ENCODE measurements at regions not wholly inside any gene's neighbourhood (a gene's known extent, or its start where the extent isn't known, plus 50 kb on each side); places are given as distances from the start of the nearest gene placed in this dataset.

GRCh38 chr3:22933841-22934116 is 269.3 kb upstream of the UBE2E2 start:
- DNase-seq (ENCODE audit: low read depth in 2 of 2): no peak

- no peak for DNase-seq (ENCODE audit: low read depth in 2 of 2)
Observed at GRCh38 chr3:22935040-22935439, 268.1 kb upstream of the UBE2E2 start.

DNA sequence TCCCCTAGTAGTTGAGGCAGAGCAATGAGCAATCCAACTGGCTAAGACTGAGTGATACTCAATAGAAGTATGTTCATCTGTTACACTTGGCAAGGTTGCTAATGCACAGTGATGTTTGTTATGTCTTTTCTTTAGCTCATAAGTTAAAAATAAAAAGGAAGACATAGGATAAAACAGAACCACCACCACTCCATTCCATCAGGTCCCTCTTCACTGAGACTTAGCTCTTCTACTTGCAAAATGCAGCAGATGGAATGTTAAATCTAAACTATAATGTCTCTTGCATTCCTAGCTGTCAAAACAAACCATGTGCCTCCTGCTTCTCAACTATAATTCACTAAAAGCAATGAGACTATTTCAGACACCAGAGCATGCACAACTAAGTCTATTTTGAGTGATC is 265.6 kb upstream of the UBE2E2 start:
- no peak for DNase-seq (ENCODE audit: low read depth in 2 of 2)

GRCh38 chr3:22938739-22939138 is 264.4 kb upstream of the UBE2E2 start:
- no peak for DNase-seq (ENCODE audit: low read depth in 2 of 2)

- peak in 1 of 2 donors; percentile 5 for DNase-seq (ENCODE audit: low read depth in 2 of 2)
Observed at GRCh38 chr3:22939349-22939748, 263.8 kb upstream of the UBE2E2 start.

DNA sequence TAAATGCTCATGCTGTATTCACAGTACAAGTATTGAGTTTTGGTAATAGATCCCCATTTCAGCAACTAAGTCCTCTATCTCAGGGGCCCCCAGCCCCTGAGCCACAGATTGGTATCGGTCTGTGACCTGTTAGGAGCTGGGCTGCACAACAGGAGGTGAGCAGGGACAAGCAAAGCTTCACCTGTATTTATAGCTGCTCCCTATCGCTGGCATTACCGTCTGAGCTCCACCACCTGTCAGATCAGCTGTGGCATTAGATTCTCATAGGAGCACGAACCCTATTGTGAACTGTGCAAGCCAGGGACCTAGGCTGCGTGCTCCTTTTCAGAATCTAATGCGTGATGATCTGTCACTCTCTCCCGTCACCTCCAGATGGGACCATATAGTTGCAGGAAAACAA is 262.8 kb upstream of the UBE2E2 start:
- DNase-seq (ENCODE audit: low read depth in 2 of 2): no peak

DNA sequence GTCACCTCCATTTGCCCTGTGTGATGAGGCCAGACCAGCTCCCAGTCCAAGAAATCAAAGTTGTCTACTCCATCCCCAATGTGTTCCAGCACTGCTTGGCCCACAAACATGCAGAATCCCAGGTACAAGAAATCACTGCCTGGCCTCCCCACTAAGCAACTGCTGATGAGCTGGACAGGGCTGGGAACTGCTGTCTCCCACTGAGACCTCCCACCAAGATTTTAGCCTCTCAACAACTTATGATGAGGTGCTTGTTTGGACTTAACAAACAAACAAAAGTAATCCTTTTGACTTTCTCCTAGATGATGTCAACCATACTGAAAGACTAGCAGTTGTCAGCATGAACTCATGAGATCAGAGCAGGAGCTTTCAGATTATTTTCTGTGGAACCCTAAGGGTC is 260.1 kb upstream of the UBE2E2 start:
- DNase-seq (ENCODE audit: low read depth in 2 of 2): no peak

DNA sequence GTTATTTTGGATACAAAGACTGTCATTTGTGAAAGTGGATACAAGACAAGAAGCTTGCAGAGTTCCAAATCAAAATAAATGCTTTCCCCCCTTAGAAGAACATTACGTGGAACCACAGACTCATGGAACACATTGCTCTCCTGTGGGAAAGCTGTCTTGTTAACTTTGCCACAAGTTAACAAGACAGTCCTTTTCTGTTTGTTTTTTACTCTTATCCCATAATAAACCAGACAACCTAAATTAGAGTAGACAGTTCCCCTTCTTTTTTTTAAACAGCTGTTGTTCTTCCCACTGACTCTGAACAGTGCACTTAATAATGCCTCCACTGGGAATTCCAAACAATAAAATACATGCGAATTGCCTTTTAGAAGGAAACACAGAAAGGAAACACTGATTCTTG is 255.3 kb upstream of the UBE2E2 start:
- DNase-seq (ENCODE audit: low read depth in 2 of 2): no peak

GRCh38 chr3:22951910-22952309 is 251.2 kb upstream of the UBE2E2 start:
- no peak for DNase-seq (ENCODE audit: low read depth in 2 of 2)

DNA sequence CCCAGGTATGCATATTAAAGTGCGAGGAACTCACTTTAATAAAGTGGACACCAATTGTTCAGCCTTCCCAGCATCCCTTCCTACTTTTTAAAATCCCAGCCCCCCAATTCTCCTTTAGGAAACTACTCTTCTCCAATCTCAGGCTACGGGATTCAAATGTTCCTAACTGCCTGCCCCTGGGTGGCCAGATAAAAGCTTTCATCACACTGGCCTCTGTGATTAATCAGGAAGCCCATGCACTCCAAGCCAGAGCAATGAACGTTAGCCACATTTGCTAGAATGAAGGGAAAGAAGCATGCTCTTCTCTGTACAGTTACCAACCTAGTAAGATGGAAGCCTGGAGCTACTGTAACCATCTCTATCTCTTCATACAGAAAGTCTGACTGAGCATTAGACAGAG is 250.3 kb upstream of the UBE2E2 start:
- no peak for DNase-seq (ENCODE audit: low read depth in 2 of 2)

DNA sequence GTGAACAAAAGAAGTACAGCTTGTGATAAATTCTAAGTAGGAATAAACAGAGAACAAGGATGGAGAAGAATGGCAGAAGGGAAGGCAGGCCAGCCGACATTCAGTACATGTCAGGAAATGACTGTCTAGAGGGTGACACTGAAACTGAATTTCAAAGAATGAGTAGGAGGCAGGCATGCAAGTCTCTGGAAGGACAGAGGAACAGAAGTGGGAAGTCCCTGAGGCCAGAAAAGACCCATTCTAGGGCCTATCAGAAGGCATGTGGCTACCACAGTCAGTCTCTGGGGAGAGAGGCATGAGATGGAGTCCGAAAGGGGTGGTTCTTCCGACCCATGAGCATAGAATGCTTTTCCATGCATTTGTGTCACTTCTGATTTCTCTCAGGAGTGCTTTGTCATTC is 243.5 kb upstream of the UBE2E2 start:
- peak in 1 of 2 donors; percentile 3 for DNase-seq (ENCODE audit: low read depth in 2 of 2)

GRCh38 chr3:22960105-22960984 is 242.8 kb upstream of the UBE2E2 start:
- DNase-seq (ENCODE audit: low read depth in 2 of 2): peak; percentile 46 to 62

DNA sequence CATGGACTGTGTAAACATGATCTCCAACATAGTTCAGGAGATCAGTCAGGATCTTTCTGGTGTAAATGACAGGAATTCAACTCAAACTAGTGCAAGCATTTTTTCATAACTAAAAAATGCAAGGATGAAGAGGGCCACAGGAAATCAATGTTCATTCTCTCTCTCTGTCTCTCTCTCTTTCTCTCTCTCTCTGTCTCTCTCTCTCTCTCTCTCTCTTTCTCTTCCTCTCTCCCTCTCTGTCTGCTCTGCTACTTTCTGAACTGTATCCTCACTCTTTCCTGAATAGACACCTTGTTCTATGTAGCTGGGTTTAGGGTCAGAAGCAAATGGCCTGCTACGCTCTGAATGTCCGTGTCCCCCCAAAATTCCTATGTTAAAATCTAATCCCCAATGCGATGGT is 240.9 kb upstream of the UBE2E2 start:
- no peak for DNase-seq (ENCODE audit: low read depth in 2 of 2)

- no peak for DNase-seq (ENCODE audit: low read depth in 2 of 2)
Observed at GRCh38 chr3:22966349-22966748, 236.8 kb upstream of the UBE2E2 start.

- DNase-seq (ENCODE audit: low read depth in 2 of 2): no peak
Observed at GRCh38 chr3:22969276-22969675, 233.9 kb upstream of the UBE2E2 start.

GRCh38 chr3:22971497-22971896 is 231.6 kb upstream of the UBE2E2 start:
- no peak for DNase-seq (ENCODE audit: low read depth in 2 of 2)

- no peak for DNase-seq (ENCODE audit: low read depth in 2 of 2)
Observed at GRCh38 chr3:22977042-22977441, 226.1 kb upstream of the UBE2E2 start.

- DNase-seq (ENCODE audit: low read depth in 2 of 2): no peak
Observed at GRCh38 chr3:22977650-22978289, 225.4 kb upstream of the UBE2E2 start.

DNA sequence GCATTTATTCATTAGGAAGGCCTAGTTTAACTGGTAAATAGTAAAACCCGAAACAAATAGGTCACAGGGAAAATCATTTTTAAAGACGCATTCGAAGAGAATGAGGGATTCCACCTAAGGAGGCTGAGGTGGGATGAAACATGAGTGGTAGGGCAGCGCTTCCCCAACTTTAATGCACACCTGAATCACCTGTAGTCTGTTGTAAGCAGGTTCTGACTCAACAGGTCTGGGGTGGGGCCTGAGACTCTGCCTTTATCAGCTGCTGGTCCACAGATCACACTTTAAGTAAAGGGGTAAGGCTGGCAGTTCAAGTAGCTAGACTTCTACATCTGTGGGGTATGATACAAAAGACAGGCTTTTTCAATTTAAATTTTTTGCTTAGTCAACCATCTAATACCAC is 223.5 kb upstream of the UBE2E2 start:
- no peak for DNase-seq (ENCODE audit: low read depth in 2 of 2)

DNA sequence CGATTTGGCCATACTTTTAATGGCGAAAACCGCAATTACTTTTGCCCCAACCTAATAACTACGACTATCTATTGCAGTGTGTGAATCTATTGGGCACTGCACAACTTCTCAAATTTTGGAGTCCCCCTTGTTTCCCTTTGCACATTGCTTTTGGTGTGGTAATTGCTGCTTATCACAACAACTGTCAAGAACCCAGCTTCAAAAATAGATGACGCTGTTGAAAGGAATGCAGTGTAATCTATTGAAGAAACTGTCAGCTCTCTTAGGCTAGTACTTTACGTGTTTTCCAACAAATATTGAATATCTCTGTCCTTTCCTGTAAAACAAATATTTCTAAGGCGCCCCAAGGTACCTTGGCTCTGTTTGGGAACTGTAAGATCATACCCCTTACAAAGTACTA is 222.8 kb upstream of the UBE2E2 start:
- DNase-seq (ENCODE audit: low read depth in 2 of 2): no peak

DNA sequence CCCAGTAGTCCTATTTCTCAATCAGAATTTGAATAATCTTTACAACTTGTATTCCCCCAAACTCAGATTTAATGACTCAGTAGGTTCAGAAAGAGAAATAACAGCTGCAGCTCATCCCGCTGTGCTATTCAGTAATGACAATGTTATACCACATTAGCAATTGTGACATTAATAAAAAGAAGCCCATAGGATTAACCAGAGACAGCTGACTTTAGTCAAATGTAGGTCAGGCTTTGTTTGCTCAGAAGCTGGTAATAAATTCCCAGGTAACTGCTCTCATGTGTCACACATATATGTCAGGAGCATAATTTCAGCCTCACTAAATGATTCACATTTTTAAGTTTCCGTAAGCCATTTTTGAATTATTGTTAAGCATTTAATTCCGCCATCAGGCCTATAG is 222.0 kb upstream of the UBE2E2 start:
- no peak for DNase-seq (ENCODE audit: low read depth in 2 of 2)

- DNase-seq (ENCODE audit: low read depth in 2 of 2): no peak
Observed at GRCh38 chr3:22981861-22982260, 221.3 kb upstream of the UBE2E2 start.

GRCh38 chr3:22982981-22983587 is 220.0 kb upstream of the UBE2E2 start:
- no peak for DNase-seq (ENCODE audit: low read depth in 2 of 2)
